Endothelial cell (in vitro differentiated cells): ENCODE measurements at regions not wholly inside any gene's neighbourhood (a gene's known extent, or its start where the extent isn't known, plus 50 kb on each side); places are given as distances from the start of the nearest gene placed in this dataset.
A peak's percentile ranks its signal among the peaks of the same experiment; 100 is the strongest.

Experiments
- DNase-seq: peaks from one replicate; pipeline ENCODE4 v3.0.0; 2021; ENCODE audit warnings: low spot score
- H3K27ac Mint-ChIP-seq: one replicate; pipeline ENCODE4 v1.8.0; 2021; ENCODE audit warnings: mixed read lengths, inconsistent platforms; ENCODE audit not compliant: unreplicated experiment
- H3K27me3 Mint-ChIP-seq: one replicate; pipeline ENCODE4 v1.8.0; 2021; ENCODE audit warnings: mild to moderate bottlenecking, moderate library complexity, mixed read lengths, inconsistent platforms; ENCODE audit not compliant: unreplicated experiment
- H3K36me3 Mint-ChIP-seq: one replicate; pipeline ENCODE4 v1.8.0; 2021; ENCODE audit warnings: mild to moderate bottlenecking, low read depth, mixed read lengths, inconsistent platforms; ENCODE audit not compliant: unreplicated experiment
- H3K4me1 Mint-ChIP-seq: one replicate; pipeline ENCODE4 v1.8.0; 2021; ENCODE audit warnings: mild to moderate bottlenecking, mixed read lengths, inconsistent platforms; ENCODE audit not compliant: unreplicated experiment
- H3K4me3 Mint-ChIP-seq: one replicate; pipeline ENCODE4 v1.8.0; 2021; ENCODE audit warnings: mild to moderate bottlenecking, mixed read lengths, inconsistent platforms; ENCODE audit not compliant: unreplicated experiment
- H3K9me3 Mint-ChIP-seq: one replicate; pipeline ENCODE4 v1.8.0; 2021; ENCODE audit warnings: mixed read lengths, inconsistent platforms; ENCODE audit not compliant: unreplicated experiment
- CTCF ChIP-seq: fragments of 200-600 bp; sonication (generic); IDR thresholded peaks from one replicate; pipeline ENCODE4 v1.5.0; 2021; ENCODE audit warnings: antibody characterized with exemption; ENCODE audit not compliant: unreplicated experiment

- Mint-ChIP-seq H3K4me1 (no peaks in the 10 kb centered on the region), H3K9me3 (no peaks in the 10 kb centered on the region), H3K4me3 (no peak overlapping the region), H3K36me3 (no peaks in the 10 kb centered on the region), H3K27me3 (peaks cover 4% of the 10 kb centered on the region), H3K27ac (no peak overlapping the region)
- no peak for TF ChIP-seq CTCF
- no peak for DNase-seq
Observed at GRCh38 chr16:77657016-77657415, 65.3 kb upstream of the NUDT7 start.

- Mint-ChIP-seq H3K4me1 (no peaks in the 10 kb centered on the region), H3K27me3 (peaks cover 4% of the 10 kb centered on the region), H3K36me3 (no peaks in the 10 kb centered on the region), H3K9me3 (no peaks in the 10 kb centered on the region), H3K27ac (peak overlapping the region; percentile 83), H3K4me3 (no peak overlapping the region)
- DNase-seq = peak; percentile 16
- TF ChIP-seq CTCF = peak; percentile 57
Observed at GRCh38 chr16:77660311-77660710, 62.0 kb upstream of the NUDT7 start.

GRCh38 chr16:77662246-77662645, 60.1 kb upstream of the NUDT7 start:
- Mint-ChIP-seq H3K36me3 (no peaks in the 10 kb centered on the region), H3K27me3 (peaks cover 4% of the 10 kb centered on the region), H3K9me3 (no peaks in the 10 kb centered on the region), H3K27ac (no peak overlapping the region), H3K4me1 (peaks cover 3% of the 10 kb centered on the region), H3K4me3 (no peak overlapping the region)
- no peak for DNase-seq
- no peak for TF ChIP-seq CTCF

GRCh38 chr16:77663711-77664110, 58.6 kb upstream of the NUDT7 start:
- no peak overlapping the region for H3K4me3 Mint-ChIP-seq
- H3K27me3 Mint-ChIP-seq = peaks cover 3% of the 10 kb centered on the region
- H3K27ac Mint-ChIP-seq = no peak overlapping the region
- TF ChIP-seq CTCF = no peak
- H3K9me3 Mint-ChIP-seq = no peaks in the 10 kb centered on the region
- no peak for DNase-seq
- peaks cover 12% of the 10 kb centered on the region for H3K4me1 Mint-ChIP-seq
- no peaks in the 10 kb centered on the region for H3K36me3 Mint-ChIP-seq

GRCh38 chr16:77666771-77667170, 55.5 kb upstream of the NUDT7 start:
- Mint-ChIP-seq H3K4me1 (peaks cover 12% of the 10 kb centered on the region), H3K36me3 (no peaks in the 10 kb centered on the region), H3K4me3 (no peak overlapping the region), H3K9me3 (no peaks in the 10 kb centered on the region), H3K27ac (no peak overlapping the region), H3K27me3 (no peaks in the 10 kb centered on the region)
- DNase-seq = no peak
- TF ChIP-seq CTCF = no peak
